HepG2 (cell line): ENCODE measurements at regions not wholly inside any gene's neighbourhood (a gene's known extent, or its start where the extent isn't known, plus 50 kb on each side); places are given as distances from the start of the nearest gene placed in this dataset.
"Not testable (repeated sequence)": the region's sequence is repeated elsewhere in the genome, so short reads cannot be mapped to it uniquely, and the experiment has no call there.

Source experiments
- ATAC-seq: fragments of 200-7000 bp; cut with Tn5 transposase; 3 replicates; pipeline ENCODE4 v1.9.1; 2020; ENCODE audit warnings: mild to moderate bottlenecking, moderate library complexity
- BruUV-seq: library from RNA; stranded (reverse); fragments of 400-500 nt; replicated peaks from 2 replicates; lab custom pipeline; 2021; lab: Mats Ljungman, UMichigan
- CTCF ChIA-PET: fragments of 300-600 bp; formaldehyde crosslinking; extraction: SDS; loops from one replicate; lab custom pipeline; 2021; ENCODE audit warnings: low total read pairs, inconsistent platforms, low intra/inter-chr PET ratio; lab: Yijun Ruan, JAX
- POLR2A ChIA-PET: fragments of 350-600 bp; sonication (Branson Sonifier 250); formaldehyde crosslinking; loops from one replicate; lab custom pipeline; 2020; ENCODE audit warnings: antibody characterized with exemption, inconsistent platforms; lab: Yijun Ruan, JAX
- DNase-seq: peaks from one replicate; pipeline ENCODE4 v3.0.0-alpha.2; 2015; ENCODE audit warnings: low spot score
- FAIRE-seq: peaks from 3 replicates; lab custom pipeline; 2011; peaks lifted over from hg19 to GRCh38; lab: Jason Lieb, UNC
- H2AFZ ChIP-seq: one replicate; pipeline ENCODE4 v1.6.1; 2011; ENCODE audit warnings: low read length, inconsistent platforms
- H3K27ac ChIP-seq: fragments of 300-600 bp; 3 replicates; pipeline ENCODE4 v1.8.0; 2011; ENCODE audit warnings: mixed run types, mild to moderate bottlenecking, mixed read lengths, low read length, inconsistent platforms; ENCODE audit not compliant: insufficient read depth; ENCODE audit errors: extremely low read length
- H3K27me3 ChIP-seq, 2 experiments: fragments of 200-600 bp in 1 of 2; 2 replicates in 1 of 2; 3 replicates in 1 of 2; pipeline versions ENCODE4 v1.6.0 to v1.8.0; 2011; ENCODE audit warnings: low read length in 2 of 2, mild to moderate bottlenecking in 2 of 2, moderate library complexity in 2 of 2, inconsistent platforms in 1 of 2; ENCODE audit not compliant: insufficient read depth in 2 of 2, control insufficient read depth in 1 of 2
- H3K36me3 ChIP-seq, 2 experiments: fragments of 200-600 bp in 1 of 2; replicated peaks in 1 of 2; 2 replicates in 1 of 2; 3 replicates in 1 of 2; pipeline versions ENCODE4 v1.5.1 to v1.8.0; 2011; ENCODE audit warnings: low read length in 2 of 2, inconsistent platforms in 1 of 2; ENCODE audit not compliant: insufficient read depth in 2 of 2, control insufficient read depth in 1 of 2
- H3K4me1 ChIP-seq: 2 replicates; pipeline ENCODE4 v1.5.1; 2012; ENCODE audit warnings: low read length, inconsistent platforms; ENCODE audit not compliant: insufficient read depth
- H3K4me2 ChIP-seq: 2 replicates; pipeline ENCODE4 v1.6.0; 2011; ENCODE audit warnings: low read depth, low read length, inconsistent platforms
- H3K4me3 ChIP-seq, 3 experiments: fragments of 200-600 bp in 1 of 3; sonication (generic), shearing (Covaris generic) in 1 of 3; replicated peaks in 1 of 3; 2 replicates each; pipeline ENCODE4 v1.5.1; 2011 to 2016; ENCODE audit warnings: low read length in 3 of 3, inconsistent platforms in 2 of 3, low read depth in 2 of 3, mild to moderate bottlenecking in 2 of 3, control low read depth in 1 of 3, mixed read lengths in 1 of 3; ENCODE audit not compliant: insufficient read depth in 1 of 3
- H3K79me2 ChIP-seq: one replicate; pipeline ENCODE4 v1.6.1; 2011; ENCODE audit warnings: low read length, inconsistent platforms; ENCODE audit not compliant: insufficient read depth
- H3K9ac ChIP-seq: 2 replicates; pipeline ENCODE4 v1.6.0; 2011; ENCODE audit warnings: mild to moderate bottlenecking, low read depth, low read length, inconsistent platforms; ENCODE audit not compliant: insufficient read depth
- H3K9me3 ChIP-seq: 2 replicates; pipeline ENCODE4 v1.5.1; 2012; ENCODE audit warnings: mild to moderate bottlenecking, low read length
- H4K20me1 ChIP-seq: 2 replicates; pipeline ENCODE4 v1.6.0; 2011; ENCODE audit warnings: inconsistent platforms, mild to moderate bottlenecking, low read length, moderate library complexity; ENCODE audit not compliant: insufficient read depth
- CTCF ChIP-seq: sonication (generic); formaldehyde crosslinking; IDR thresholded peaks from 2 replicates; pipeline ENCODE4 v1.5.0; 2020; ENCODE audit warnings: mild to moderate bottlenecking, missing genetic modification reagents, moderate library complexity
- HNRNPK ChIP-seq: fragments of 200-400 bp; formaldehyde crosslinking; IDR thresholded peaks from 2 replicates; pipeline ENCODE4 v1.6.1; 2018; ENCODE audit warnings: low read length, low read depth, moderate library complexity, mild to moderate bottlenecking; ENCODE audit not compliant: poor library complexity, severe bottlenecking
- JARID2 ChIP-seq: sonication (generic); formaldehyde crosslinking; IDR thresholded peaks from 2 replicates; pipeline ENCODE4 v1.8.1; 2023; ENCODE audit warnings: missing genetic modification reagents, inconsistent platforms; ENCODE audit not compliant: insufficient replicate concordance
- THAP7 ChIP-seq: sonication (generic); formaldehyde crosslinking; IDR thresholded peaks from 2 replicates; pipeline ENCODE4 v1.8.1; 2023; ENCODE audit warnings: mild to moderate bottlenecking, missing genetic modification reagents
- ZBTB20 ChIP-seq: sonication (generic); formaldehyde crosslinking; IDR thresholded peaks from 2 replicates; pipeline ENCODE4 v1.8.1; 2023; ENCODE audit warnings: missing genetic modification reagents, low read depth, mild to moderate bottlenecking, borderline replicate concordance
- ZNF260 ChIP-seq: sonication (generic); formaldehyde crosslinking; IDR thresholded peaks from 2 replicates; pipeline ENCODE4 v1.4.0; 2020; ENCODE audit warnings: missing genetic modification reagents, low read depth, mild to moderate bottlenecking, borderline replicate concordance
- ZNF766 ChIP-seq: sonication (generic); formaldehyde crosslinking; IDR thresholded peaks from 2 replicates; pipeline ENCODE4 v1.5.0; 2020; ENCODE audit warnings: missing genetic modification reagents, borderline replicate concordance
- WGBS: methylation state at CpG from one replicate; pipeline ENCODE4 v1.1.6; 2017; ENCODE audit warnings: low lambda C conversion rate; 5-methylcytosine and 5-hydroxymethylcytosine counted together
- in situ Hi-C: cut with HindIII; loops from 2 replicates; pipeline ENCODE4 v1.10.0; 2017; ENCODE audit warnings: low pct_unique_long_range_greater_than_20kb; ENCODE audit not compliant: extremely low pct_ligation_motif_present
- intact Hi-C: fragments of 100-400 bp; cut with micrococcal nuclease; formaldehyde crosslinking; loops from one replicate; pipeline ENCODE4 v1.10.0; 2022; ENCODE audit not compliant: unreplicated experiment

GRCh38 chrX:63198693-63199092, 152.4 kb downstream of the SPIN4 start:
- WGBS = no CpG with 5 or more reads among the region's 3 CpGs
- H3K27me3 ChIP-seq, H3K27ac ChIP-seq, in situ Hi-C loops, H3K9ac ChIP-seq, DNase-seq, H2AFZ ChIP-seq, POLR2A ChIA-PET, H3K36me3 ChIP-seq, H3K4me1 ChIP-seq, H3K9me3 ChIP-seq, H3K79me2 ChIP-seq, BruUV-seq, H4K20me1 ChIP-seq, H3K4me2 ChIP-seq, CTCF ChIA-PET, ATAC-seq, intact Hi-C loops, H3K4me3 ChIP-seq: not testable (repeated sequence)
- FAIRE-seq = peak; percentile 4

- H3K9me3 ChIP-seq, in situ Hi-C loops, H3K9ac ChIP-seq, BruUV-seq, H3K27me3 ChIP-seq, CTCF ChIA-PET, H4K20me1 ChIP-seq, intact Hi-C loops, DNase-seq, H3K36me3 ChIP-seq, H3K79me2 ChIP-seq, H3K27ac ChIP-seq, H3K4me2 ChIP-seq, H3K4me3 ChIP-seq, FAIRE-seq, H3K4me1 ChIP-seq, POLR2A ChIA-PET, ATAC-seq, H2AFZ ChIP-seq: not testable (repeated sequence)
- WGBS = no CpG with 5 or more reads among the region's 29 CpGs
Measured at GRCh38 chrX:63192366-63193041, 158.6 kb downstream of the SPIN4 start.

GRCh38 chrX:63186137-63186536, 165.0 kb downstream of the SPIN4 start:
- WGBS = 0% methylated on average over 1 of the region's 1 CpG
- Histone ChIP-seq H3K4me1 (no peaks in the 10 kb centered on the region), H3K4me3 (no peak overlapping the region), H3K9me3 (no peaks in the 10 kb centered on the region), H3K9ac (no peak overlapping the region), H3K27ac (no peak overlapping the region), H3K79me2 (no peaks in the 10 kb centered on the region), H3K36me3 (no peaks in the 10 kb centered on the region), H3K27me3 (no peaks in the 10 kb centered on the region), H2AFZ (no peak overlapping the region), H3K4me2 (no peak overlapping the region), H4K20me1 (no peaks in the 10 kb centered on the region)
- no peak for DNase-seq
- peak; percentile 8 for FAIRE-seq
- ATAC-seq = no peak
- POLR2A ChIA-PET = no interaction called here
- intact Hi-C loops = no loop called here
- no TSS peak for BruUV-seq
- TF ChIP-seq THAP7 = no peak
- no peak for TF ChIP-seq CTCF (CRISPR knock-in tag)
- TF ChIP-seq JARID2 (CRISPR knock-in tag) = no peak
- no peak for TF ChIP-seq ZBTB20 (CRISPR knock-in tag)
- no peak for TF ChIP-seq HNRNPK
- no peak for TF ChIP-seq ZNF766 (CRISPR knock-in tag)
- no peak for TF ChIP-seq ZNF260 (CRISPR knock-in tag)
- in situ Hi-C loops = no loop called here
- CTCF ChIA-PET = no interaction called here
